HG03139 (cell line): ENCODE measurements at regions not wholly inside any gene's neighbourhood (a gene's known extent, or its start where the extent isn't known, plus 50 kb on each side); places are given as distances from the start of the nearest gene placed in this dataset.

Source experiments
- ATAC-seq: cut with Tn5 transposase; IDR thresholded peaks from one replicate; pipeline ENCODE4 v1.9.1; 2021; ENCODE audit not compliant: unreplicated experiment

DNA sequence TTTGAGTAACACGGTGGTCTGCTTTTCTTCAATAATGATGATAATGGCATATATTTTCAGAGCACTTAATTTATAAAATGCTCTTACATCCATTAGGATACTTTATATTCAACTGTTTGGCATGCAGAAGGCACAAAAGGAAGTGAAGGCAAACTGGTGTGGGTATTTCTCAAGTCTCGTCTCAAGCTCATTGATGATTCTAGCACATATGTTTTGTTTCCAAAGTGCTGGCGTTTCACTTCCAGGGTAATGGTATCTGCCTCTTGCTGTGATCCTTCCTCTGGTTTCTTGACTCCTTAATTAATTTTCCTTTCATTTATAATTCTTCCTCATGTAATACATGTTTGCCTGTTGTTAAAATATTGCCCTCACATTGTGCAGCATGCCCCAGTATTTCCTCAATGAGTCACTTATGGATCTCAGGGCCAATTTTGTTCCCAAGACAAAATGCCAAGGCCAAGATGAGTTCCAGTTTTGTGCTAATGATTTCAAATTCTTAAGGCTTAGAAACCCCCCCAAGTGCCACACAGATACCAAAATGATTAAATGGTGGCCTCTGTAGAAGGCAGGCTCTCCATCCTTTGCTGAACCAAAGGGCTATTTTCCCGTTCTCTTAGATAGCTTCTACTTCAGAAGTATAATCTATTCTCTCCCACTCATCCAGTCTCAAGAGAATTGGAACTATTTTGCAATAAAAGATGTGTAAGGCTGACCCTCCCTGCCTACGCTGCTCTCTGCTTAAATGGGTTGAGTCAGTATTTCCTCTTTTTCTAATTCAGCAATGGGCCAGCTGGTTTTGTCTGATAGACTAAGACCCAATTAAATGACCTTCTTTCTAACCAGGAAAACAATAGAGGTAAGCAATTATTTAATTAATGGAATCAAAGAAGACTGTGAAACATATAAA, 171.2 kb downstream of the ZNF365 start:
- no peak for ATAC-seq

GRCh38 chr10:62548686-62549085, 174.5 kb downstream of the ZNF365 start:
- no peak for ATAC-seq

GRCh38 chr10:62550173-62550572, 176.0 kb downstream of the ZNF365 start:
- no peak for ATAC-seq

DNA sequence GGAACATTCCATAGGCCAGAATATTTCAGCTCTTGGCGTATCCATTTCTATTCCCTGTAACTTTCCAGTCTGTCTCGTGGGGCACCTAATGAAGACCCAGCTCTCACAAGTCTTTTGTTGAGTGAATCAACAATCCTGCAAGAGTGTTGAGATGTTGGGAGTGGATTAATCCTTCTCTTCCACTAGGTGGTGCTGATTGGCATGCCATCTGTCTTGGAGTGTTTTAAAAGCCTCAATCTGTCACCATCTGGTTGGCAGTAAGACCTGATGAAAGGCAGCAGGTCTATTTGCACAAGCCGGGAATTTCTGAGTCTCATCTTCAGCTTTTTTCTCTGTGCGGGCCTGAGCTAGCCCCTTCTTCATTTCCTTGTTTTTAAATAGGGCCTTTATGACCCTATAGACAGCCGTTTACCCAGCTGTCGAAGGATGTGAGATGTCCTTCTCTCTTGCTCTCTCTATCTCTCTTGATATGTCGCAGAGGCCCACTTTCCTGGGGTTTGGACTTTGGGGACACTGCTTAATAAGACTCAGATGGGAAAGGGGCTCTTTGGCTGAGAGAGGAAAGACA, 180.5 kb downstream of the ZNF365 start:
- peak; percentile 60 for ATAC-seq

- ATAC-seq: no peak
Measured at GRCh38 chr10:62559481-62560200, 185.5 kb downstream of the ZNF365 start.

GRCh38 chr10:62560201-62560819, 186.1 kb downstream of the ZNF365 start:
- ATAC-seq: no peak

DNA sequence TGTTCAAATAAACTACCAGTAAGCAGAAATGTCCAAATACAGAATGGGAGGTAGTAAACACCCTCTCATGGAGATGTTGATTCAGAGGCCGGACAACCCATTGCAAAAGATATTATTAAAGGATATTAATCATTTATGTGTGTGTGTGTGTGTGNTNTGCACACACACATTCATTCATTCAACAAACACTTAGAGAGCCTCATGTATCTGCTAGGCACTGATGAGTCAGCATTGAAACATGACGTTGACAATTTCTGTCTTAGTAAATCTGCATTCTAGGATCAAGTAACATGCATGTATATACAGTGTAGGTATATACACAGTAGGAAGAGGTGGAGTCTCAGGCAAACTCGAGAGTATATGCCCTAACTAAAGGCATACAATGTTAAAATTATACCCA, 187.0 kb downstream of the ZNF365 start:
- ATAC-seq: no peak

DNA sequence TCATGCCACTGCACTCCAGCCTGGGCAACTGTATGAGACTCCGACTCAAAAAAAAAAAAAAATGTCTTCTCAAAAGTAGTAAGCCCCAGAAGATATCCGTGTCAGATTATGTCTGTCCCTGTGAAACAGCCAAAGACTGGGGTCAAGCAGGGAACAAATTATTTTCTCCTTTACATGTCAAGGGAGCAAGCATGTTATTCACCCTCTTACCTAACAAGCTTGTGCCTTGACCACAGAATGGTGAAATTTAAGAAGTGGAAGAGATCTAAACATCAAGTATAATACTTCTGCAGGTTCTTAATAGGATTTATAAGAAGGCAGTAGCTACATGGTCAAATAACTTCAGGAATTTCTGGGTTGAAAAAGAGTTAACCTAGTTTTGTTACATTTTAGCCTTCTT, 187.9 kb downstream of the ZNF365 start:
- ATAC-seq: no peak

- ATAC-seq: no peak
Measured at GRCh38 chr10:62562795-62563194, 188.6 kb downstream of the ZNF365 start.

GRCh38 chr10:62573929-62574328, 199.8 kb downstream of the ZNF365 start:
- ATAC-seq: no peak

DNA sequence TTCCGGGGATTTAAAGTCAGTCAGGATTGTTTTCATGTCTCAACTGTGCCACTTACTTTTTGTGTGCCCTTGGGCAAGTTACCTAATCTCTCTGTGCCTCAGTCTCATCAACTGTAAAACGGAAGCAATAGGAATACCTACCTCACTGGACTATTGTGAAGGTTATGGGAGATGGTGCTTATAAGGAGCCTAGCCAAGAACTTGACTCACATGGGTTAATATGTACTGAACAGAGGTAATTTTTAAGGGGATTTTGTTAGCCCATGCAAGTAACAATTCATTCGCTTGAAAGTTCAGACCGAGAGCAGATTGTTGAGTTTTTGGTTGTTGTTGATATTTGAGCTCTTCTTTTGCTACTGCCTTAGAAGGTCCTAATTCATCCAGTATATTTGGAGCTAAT, 202.9 kb downstream of the ZNF365 start:
- ATAC-seq: no peak

DNA sequence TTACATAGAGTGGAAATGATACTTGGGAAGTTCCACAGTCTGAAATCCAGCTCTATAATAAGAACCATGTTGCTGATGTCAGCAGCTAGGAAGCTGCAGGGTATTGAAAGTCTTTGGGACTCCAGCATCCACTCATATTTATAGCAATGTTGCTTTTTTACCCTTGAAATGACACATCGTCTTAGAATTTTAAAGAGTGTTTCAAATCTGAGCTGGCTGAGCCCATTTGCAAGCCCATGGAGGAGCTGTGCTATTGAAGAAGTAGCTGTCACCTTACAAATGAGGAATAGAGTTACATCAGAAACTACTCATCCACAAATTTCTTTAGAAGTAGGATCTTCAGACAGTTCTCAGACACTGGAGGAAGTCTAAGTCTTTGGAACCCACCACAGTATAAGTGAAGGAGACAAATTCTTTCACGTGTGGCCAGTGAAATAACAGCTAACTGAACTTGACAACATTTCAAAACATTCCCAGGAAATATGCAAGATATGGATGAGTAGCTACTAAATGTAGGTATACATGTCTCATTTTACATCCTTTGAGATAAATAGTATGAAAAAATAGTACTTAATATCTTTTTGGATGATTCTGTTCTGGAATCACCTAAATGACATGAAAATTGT, 203.6 kb downstream of the ZNF365 start:
- ATAC-seq: no peak

GRCh38 chr10:62578301-62578700, 204.1 kb downstream of the ZNF365 start:
- no peak for ATAC-seq

DNA sequence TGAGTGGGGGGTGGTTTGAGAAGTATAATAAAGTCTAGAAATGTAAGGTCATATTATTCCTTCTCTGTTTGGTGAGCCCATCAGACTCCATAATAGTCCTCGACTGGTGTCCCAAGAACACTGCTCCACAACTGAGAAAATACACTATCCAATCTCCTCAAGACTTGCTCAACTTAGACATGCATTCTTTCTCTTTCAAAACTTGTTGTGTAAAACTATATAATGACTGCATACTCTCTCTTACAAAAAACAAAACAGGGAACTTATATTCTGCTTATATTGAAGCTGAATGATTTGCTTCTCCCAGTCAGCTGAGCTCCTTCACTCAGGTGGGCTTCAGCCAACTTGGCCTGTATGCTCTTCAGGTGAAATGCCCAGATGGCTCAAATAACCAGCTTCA, 204.7 kb downstream of the ZNF365 start:
- no peak for ATAC-seq

DNA sequence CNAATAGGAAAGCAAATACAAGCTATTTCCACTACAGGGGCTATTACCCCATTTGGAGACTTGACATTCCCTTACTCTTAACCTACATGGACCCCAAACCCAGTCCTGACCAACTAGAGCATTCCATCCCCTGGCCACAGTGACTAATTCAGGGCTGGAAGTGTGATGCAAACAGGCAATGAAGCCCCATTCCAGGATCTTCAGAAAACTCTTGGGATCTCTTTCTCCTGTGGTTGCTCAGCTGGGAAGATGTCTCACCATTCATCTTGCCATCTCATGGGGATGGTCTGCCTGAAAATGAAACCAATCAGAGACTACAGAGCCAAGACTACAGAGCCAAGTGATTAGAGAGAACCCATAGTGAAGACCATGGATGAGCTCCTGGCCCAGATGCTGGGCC, 206.2 kb downstream of the ZNF365 start:
- no peak for ATAC-seq

GRCh38 chr10:62581351-62581750, 207.2 kb downstream of the ZNF365 start:
- ATAC-seq: no peak

- ATAC-seq: no peak
Measured at GRCh38 chr10:62582101-62582705, 208.0 kb downstream of the ZNF365 start.

- no peak for ATAC-seq
Measured at GRCh38 chr10:62582804-62583208, 208.6 kb downstream of the ZNF365 start.

DNA sequence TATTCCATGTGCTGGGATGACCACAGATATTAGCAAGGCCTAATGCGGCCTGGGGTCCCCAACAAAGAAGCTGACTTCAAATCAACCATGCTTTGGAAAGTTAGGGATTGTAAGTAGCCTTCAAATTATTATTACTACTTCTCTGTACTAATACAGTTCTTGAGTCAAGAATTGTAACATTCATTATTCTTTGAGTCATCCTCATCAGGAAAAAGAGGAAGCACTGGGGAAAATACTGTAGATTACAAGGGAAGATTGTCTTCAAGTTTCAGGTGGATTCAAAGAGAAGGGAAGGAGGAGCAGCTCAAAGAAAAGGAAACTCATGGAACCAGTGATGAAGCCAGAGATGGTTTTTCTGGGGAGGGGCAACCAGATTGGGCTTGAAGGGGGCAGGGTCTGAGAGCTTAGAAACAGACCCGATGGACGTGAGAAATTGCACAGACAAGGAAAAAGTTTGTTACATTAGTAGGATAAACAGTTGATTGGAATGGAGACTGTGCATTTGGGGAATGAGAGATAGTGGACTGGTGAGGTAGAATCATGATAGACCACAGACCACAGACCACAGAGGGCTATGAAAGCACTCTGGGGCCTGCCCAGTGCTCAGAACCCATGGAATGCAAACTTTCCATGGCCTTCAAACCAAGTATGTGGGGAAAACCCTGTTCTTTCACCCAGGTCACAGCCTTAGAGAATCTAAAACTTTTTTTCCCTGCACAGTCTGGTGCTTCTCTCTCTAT, 209.9 kb downstream of the ZNF365 start:
- no peak for ATAC-seq

DNA sequence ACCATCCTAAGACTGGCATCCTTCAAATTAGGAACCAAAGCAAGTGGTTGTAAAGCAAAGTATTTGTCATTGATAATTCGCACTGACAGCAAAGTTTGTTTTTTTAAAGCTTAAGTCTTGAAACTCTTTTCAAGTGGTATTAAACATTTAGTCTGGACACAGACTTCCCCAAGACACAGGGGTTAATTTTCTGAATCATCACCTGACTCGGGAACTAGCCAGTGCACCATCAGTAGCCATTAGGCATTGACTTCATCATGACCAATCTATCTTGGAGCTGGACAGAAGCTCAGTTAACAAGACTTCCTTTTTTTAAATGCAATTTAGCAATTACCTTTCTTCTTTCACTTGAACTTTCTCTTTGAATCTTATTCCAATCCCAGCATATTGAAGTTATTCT, 210.6 kb downstream of the ZNF365 start:
- ATAC-seq: no peak
